OCI-LY7 (cell line): ENCODE measurements at regions not wholly inside any gene's neighbourhood (a gene's known extent, or its start where the extent isn't known, plus 50 kb on each side); places are given as distances from the start of the nearest gene placed in this dataset.
"Not testable (repeated sequence)": the region's sequence is repeated elsewhere in the genome, so short reads cannot be mapped to it uniquely, and the experiment has no call there.

ENCODE experiments used
- BruUV-seq: library from RNA; stranded (reverse); fragments of 400-500 nt; replicated peaks from 2 replicates; lab custom pipeline; 2021; lab: Mats Ljungman, UMichigan
- CTCF ChIA-PET: fragments of 300-600 bp; sonication (Branson Sonifier 250); formaldehyde crosslinking; loops from one replicate; lab custom pipeline; 2022; ENCODE audit warnings: antibody characterized with exemption; ENCODE audit not compliant: unreplicated experiment; lab: Charles Lee
- POLR2A ChIA-PET: fragments of 300-600 bp; sonication (Branson Sonifier 250); formaldehyde crosslinking; loops from one replicate; lab custom pipeline; 2022; ENCODE audit warnings: antibody characterized with exemption; lab: Charles Lee
- DNase-seq: peaks from one replicate; pipeline ENCODE4 v3.0.0-alpha.2; 2015; ENCODE audit warnings: low spot score
- H2AFZ ChIP-seq: fragments of 200-600 bp; sonication (generic), shearing (Covaris generic); 2 replicates; pipeline ENCODE4 v1.6.1; 2014; ENCODE audit warnings: mild to moderate bottlenecking, antibody characterized with exemption, low read length, moderate library complexity
- H3K27ac ChIP-seq: fragments of 200-600 bp; sonication (generic); 2 replicates; pipeline ENCODE4 v1.5.1; 2014; ENCODE audit warnings: mixed run types, low read depth, mild to moderate bottlenecking, moderate library complexity, low read length, inconsistent platforms; ENCODE audit not compliant: poor library complexity, severe bottlenecking
- H3K36me3 ChIP-seq: fragments of 200-600 bp; sonication (generic); 2 replicates; pipeline ENCODE4 v1.6.1; 2014; ENCODE audit warnings: mild to moderate bottlenecking, antibody characterized with exemption, low read length, moderate library complexity, mixed read lengths; ENCODE audit not compliant: insufficient read depth
- H3K4me1 ChIP-seq: fragments of 200-600 bp; sonication (generic); 2 replicates; pipeline ENCODE4 v1.5.1; 2014; ENCODE audit warnings: mild to moderate bottlenecking, low read length; ENCODE audit not compliant: insufficient read depth, poor library complexity, severe bottlenecking
- H3K4me2 ChIP-seq: fragments of 200-600 bp; sonication (generic); 2 replicates; pipeline ENCODE4 v1.6.1; 2014; ENCODE audit warnings: mild to moderate bottlenecking, low read length
- H3K4me3 ChIP-seq: fragments of 200-600 bp; sonication (generic); 2 replicates; pipeline ENCODE4 v1.5.1; 2014; ENCODE audit warnings: mild to moderate bottlenecking, low read depth, low read length; ENCODE audit not compliant: poor library complexity, severe bottlenecking
- H3K79me2 ChIP-seq: fragments of 200-600 bp; sonication (generic); 2 replicates; pipeline ENCODE4 v1.6.1; 2016; ENCODE audit warnings: low read depth, mild to moderate bottlenecking, low read length, moderate library complexity, mixed read lengths; ENCODE audit not compliant: insufficient read depth
- H3K9me2 ChIP-seq: fragments of 200-600 bp; sonication (generic); 2 replicates; pipeline ENCODE4 v1.6.1; 2016; ENCODE audit warnings: mild to moderate bottlenecking, low read length, mixed read lengths; ENCODE audit not compliant: insufficient read depth
- H3K9me3 ChIP-seq: fragments of 200-600 bp; sonication (generic); 2 replicates; pipeline ENCODE4 v1.6.1; 2014; ENCODE audit warnings: mild to moderate bottlenecking, mixed run types, low read length, mixed read lengths
- H4K20me1 ChIP-seq: fragments of 200-600 bp; sonication (generic); 2 replicates; pipeline ENCODE4 v1.6.1; 2014; ENCODE audit warnings: mild to moderate bottlenecking, antibody characterized with exemption, low read length, moderate library complexity, mixed read lengths; ENCODE audit not compliant: insufficient read depth
- CTCF ChIP-seq: fragments of 200-600 bp; sonication (generic); conservative IDR thresholded peaks from 2 replicates; pipeline ENCODE4 v1.5.1; 2014; ENCODE audit warnings: mild to moderate bottlenecking, antibody characterized with exemption, low read length, moderate library complexity, mixed read lengths
- EZH2phosphoT487 ChIP-seq: fragments of 200-600 bp; sonication (generic); IDR thresholded peaks from 2 replicates; pipeline ENCODE4 v1.6.1; 2018; ENCODE audit warnings: low read depth, borderline replicate concordance, mild to moderate bottlenecking, mixed run types, antibody characterized with exemption, low read length, moderate library complexity, mixed read lengths
- intact Hi-C: fragments of 100-400 bp; cut with micrococcal nuclease; formaldehyde crosslinking; loops from one replicate; pipeline ENCODE4 v1.10.0; 2022; ENCODE audit not compliant: unreplicated experiment

- Histone ChIP-seq H3K9me2 (no peaks in the 10 kb centered on the region), H3K27ac (no peak overlapping the region), H2AFZ (no peak overlapping the region), H3K79me2 (no peaks in the 10 kb centered on the region), H3K4me1 (no peaks in the 10 kb centered on the region), H3K4me2 (no peak overlapping the region), H3K9me3 (no peaks in the 10 kb centered on the region), H3K4me3 (no peak overlapping the region), H4K20me1 (no peaks in the 10 kb centered on the region), H3K36me3 (no peaks in the 10 kb centered on the region)
- ChIA-PET CTCF (no interaction called here), POLR2A (interaction anchor here (0.6 to 0.7 kb wide), 3 partner anchors 358 to 1206 kb away, joined by 3 read pairs; partner anchors contain the start of gene LPAR6)
- DNase-seq: no peak
- no peak for TF ChIP-seq EZH2phosphoT487
- TF ChIP-seq CTCF: no peak
- intact Hi-C loops: no loop called here
- BruUV-seq: no TSS peak
Observed at GRCh38 chr13:47687577-47687976, 313.5 kb downstream of the SUCLA2 start.

GRCh38 chr13:47685156-47685555, 315.9 kb downstream of the SUCLA2 start:
- BruUV-seq, H2AFZ ChIP-seq, H3K4me3 ChIP-seq, H3K36me3 ChIP-seq, H3K79me2 ChIP-seq, intact Hi-C loops, H3K9me2 ChIP-seq, H3K9me3 ChIP-seq, H4K20me1 ChIP-seq, H3K4me1 ChIP-seq, POLR2A ChIA-PET, CTCF ChIA-PET, H3K4me2 ChIP-seq, H3K27ac ChIP-seq, DNase-seq: not testable (repeated sequence)

- Histone ChIP-seq H4K20me1 (no peaks in the 10 kb centered on the region), H3K4me3 (no peak overlapping the region), H3K4me2 (no peak overlapping the region), H2AFZ (no peak overlapping the region), H3K9me3 (no peaks in the 10 kb centered on the region), H3K79me2 (no peaks in the 10 kb centered on the region), H3K36me3 (no peaks in the 10 kb centered on the region), H3K9me2 (no peaks in the 10 kb centered on the region), H3K4me1 (no peaks in the 10 kb centered on the region), H3K27ac (no peak overlapping the region)
- ChIA-PET CTCF (no interaction called here), POLR2A (interaction anchor here (0.7 kb wide), 1 partner anchor 214 kb away, joined by 3 read pairs; no protein-coding TSS in a partner anchor)
- TF ChIP-seq EZH2phosphoT487 (no peak), CTCF (no peak)
- DNase-seq: no peak
- intact Hi-C loops: no loop called here
- no TSS peak for BruUV-seq
Observed at GRCh38 chr13:47680748-47681147, 320.3 kb downstream of the SUCLA2 start.
